ENCODE measurements at regions not wholly inside any gene's neighbourhood (a gene's known extent, or its start where the extent isn't known, plus 50 kb on each side); places are given as distances from the start of the nearest gene placed in this dataset.

DNA sequence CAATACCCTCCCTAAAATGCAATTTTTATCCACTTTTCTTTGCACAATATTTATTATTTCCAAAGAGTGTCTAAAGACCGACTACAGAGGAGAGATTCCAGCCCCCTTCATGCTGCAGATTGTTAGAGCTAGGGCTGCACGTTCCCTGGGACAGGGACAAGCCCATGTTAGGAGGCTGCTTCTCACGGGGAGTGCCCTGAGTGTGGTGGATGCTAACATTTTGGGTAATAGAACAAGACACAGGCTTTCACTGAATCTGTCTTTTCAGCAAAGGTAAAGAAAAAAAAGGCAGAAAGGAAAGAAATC lies 125.4 kb downstream of the RIPK4 start:
- TF ChIP-seq, protein P1, sequence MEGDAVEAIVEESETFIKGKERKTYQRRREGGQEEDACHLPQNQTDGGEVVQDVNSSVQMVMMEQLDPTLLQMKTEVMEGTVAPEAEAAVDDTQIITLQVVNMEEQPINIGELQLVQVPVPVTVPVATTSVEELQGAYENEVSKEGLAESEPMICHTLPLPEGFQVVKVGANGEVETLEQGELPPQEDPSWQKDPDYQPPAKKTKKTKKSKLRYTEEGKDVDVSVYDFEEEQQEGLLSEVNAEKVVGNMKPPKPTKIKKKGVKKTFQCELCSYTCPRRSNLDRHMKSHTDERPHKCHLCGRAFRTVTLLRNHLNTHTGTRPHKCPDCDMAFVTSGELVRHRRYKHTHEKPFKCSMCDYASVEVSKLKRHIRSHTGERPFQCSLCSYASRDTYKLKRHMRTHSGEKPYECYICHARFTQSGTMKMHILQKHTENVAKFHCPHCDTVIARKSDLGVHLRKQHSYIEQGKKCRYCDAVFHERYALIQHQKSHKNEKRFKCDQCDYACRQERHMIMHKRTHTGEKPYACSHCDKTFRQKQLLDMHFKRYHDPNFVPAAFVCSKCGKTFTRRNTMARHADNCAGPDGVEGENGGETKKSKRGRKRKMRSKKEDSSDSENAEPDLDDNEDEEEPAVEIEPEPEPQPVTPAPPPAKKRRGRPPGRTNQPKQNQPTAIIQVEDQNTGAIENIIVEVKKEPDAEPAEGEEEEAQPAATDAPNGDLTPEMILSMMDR (IDR thresholded peaks at IDR 0.05) = no peak
- no peak for TF ChIP-seq POLR2A (IDR thresholded peaks at IDR 0.05)
